NCI-H345 treated with DMSO at 0.1 percent for 48 hours (cell line): ENCODE measurements at regions not wholly inside any gene's neighbourhood (a gene's known extent, or its start where the extent isn't known, plus 50 kb on each side); places are given as distances from the start of the nearest gene placed in this dataset.

Experiments
- DNase-seq: peaks from one replicate; lab custom pipeline; 2025; ENCODE audit not compliant: unreplicated experiment; lab: John Stamatoyannopoulos, UW

DNA sequence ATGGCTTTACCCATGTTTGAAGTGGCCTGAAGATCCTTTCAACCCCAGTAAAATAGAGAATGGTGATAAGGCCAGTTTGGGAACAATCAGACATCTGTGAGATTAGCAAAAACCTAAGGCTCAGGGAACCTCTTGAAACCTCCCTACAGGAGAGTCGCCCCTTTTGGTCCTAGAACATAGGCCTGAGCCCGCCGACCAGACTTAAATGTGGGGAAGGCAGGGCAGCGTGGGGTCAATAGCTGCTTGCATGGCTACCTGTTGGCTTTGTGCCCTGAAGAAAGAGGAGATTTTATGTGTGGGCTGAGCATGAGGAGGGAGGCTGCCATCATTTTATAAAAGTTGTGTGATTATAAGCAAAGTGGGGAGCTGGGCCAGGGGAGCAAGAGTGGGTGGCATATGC, 97.6 kb upstream of the TBX20 start:
- DNase-seq = no peak

DNA sequence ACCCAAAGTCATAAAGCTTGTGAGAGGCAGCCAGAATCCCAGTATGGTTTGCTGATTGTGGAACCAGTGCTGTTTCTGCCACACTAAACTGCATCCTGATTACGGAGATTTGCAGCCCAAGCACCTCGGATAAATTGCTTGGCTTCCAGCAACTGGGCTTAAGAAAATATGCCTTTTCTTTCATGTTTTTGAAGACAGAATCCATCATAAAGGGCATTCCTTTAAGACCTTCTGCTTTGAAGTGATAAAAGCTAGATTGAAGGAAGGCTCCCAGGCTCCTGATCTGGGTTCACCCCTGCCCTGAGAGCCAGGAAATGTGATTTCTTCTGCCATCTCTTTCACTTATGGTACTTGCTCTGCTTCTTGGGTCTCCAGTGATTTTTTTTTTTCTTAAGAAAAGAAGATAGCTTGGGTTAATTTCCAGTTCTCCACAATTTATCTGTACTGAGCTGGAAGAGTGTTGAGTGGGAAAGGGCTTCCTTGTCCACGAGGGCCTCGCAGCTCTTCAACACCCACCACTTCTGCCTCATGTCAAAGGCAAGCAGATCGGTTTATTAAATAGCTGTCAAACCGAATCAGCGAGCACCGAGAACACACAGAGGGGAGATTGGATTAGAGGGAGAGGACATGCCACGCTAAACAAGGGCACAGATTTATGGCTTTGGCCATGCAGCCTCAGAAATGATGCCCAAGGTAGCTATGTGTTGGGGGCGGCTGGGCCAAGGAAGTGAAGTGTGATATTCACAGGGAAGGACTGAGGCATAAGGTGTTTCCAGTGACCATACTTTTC, 94.9 kb upstream of the TBX20 start:
- DNase-seq = no peak

DNA sequence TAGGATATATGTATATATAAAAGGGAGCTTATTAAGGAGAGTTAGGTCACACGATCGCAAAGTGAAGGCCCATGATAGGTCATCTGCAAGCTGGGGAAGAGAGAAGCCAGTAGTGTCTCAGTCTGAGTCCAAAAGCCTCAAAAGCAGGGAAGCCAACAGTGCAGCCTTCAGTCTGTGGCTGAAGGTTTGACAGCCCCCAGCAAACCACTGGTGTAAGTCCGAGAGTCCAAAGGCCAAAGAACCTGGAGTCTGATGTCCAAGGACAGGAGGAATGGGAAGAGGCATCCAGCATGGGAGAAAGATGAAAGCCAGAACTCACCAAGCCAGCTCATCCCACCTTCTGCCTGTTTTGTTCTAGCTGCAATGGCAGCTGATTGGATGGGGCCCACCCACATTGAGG, 88.9 kb upstream of the TBX20 start:
- no peak for DNase-seq

DNA sequence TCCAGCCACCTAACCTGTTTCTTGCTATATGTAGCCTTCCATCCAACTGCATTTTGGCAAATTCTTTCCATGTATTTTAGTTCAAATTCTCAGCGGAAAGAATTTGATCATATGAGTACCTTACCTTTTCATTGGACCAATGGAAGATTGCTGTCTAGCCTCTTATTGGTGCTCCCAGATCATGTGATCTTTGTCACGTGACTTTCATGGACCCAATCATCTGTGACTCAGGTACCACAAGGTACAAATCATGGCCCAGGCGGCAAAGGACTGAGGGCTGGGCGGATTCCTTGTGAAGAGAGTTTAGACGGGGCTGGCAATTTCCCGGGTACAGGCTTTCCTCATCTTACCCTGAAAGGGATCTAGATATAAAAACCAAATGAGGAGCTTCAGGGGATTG, 85.9 kb upstream of the TBX20 start:
- no peak for DNase-seq

GRCh38 chr7:35336444-35336843, 82.5 kb upstream of the TBX20 start:
- DNase-seq = no peak

GRCh38 chr7:35334506-35334905, 80.6 kb upstream of the TBX20 start:
- DNase-seq = no peak

DNA sequence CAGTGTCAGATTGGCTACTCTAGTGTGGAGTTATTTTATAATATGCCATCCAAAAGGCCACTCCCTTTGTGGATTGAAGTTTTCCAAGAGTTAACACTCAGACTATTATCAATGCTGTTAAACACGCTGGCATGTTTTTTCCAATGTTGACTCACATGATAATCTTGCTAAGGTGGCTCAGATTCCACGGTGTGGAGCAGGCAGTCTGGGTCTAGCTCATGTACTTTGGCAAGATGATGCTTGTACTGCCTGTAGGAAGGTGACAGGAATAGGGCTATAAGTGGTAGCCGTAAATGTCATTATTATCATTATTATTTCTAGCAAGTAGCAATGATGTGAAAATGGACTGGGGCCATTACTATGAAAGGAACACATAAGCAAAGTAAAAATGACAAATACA, 79.4 kb upstream of the TBX20 start:
- no peak for DNase-seq

GRCh38 chr7:35331730-35332678, 78.1 kb upstream of the TBX20 start:
- no peak for DNase-seq

DNA sequence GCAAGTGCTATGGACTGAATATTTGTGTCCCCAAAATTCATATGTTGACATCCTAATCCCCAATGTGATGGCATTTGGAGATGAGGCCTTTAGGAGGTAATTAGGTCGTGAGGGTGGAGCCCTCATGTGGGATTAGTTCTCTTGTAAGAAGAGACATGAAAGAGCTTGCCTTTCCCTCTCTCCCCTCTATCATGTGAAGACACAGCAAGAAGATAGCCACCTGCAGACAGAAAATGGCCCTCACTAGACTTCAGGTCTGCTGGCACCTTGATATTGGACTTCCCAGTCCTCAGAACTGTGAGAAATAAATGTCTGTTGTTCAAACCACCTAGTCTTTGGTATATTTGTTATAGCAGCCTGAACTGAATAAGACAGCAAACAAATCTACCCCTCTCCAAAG, 75.1 kb upstream of the TBX20 start:
- no peak for DNase-seq

GRCh38 chr7:35319606-35320005, 65.7 kb upstream of the TBX20 start:
- DNase-seq = no peak

DNA sequence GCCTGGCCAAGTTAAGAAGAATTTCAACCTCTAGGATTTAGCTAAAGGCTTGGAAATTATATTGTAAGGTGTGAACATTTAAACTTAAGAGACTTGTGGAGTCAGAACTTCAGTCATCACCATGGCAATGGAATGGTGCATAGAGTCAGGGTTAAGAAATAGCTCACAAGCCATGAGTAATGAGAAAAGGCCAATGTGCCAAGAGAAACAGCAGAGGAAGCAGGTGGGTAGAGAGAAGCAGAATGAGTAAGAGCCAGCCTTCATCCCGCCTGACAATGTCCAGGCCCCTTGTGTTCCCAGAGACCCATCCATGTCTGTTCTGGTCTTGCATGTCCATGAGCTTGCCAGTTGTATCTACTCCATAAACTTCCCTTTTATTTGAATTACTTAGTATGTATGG, 62.6 kb upstream of the TBX20 start:
- no peak for DNase-seq

- no peak for DNase-seq
These were observed 61.6 kb upstream of the TBX20 start for GRCh38 chr7:35315517-35315916.

- DNase-seq = no peak
These were observed 60.5 kb upstream of the TBX20 start for GRCh38 chr7:35314354-35314753.

GRCh38 chr7:35313575-35313974, 59.7 kb upstream of the TBX20 start:
- DNase-seq = no peak
